Gastrocnemius medialis (tissue), 4 donors: ENCODE measurements at regions not wholly inside any gene's neighbourhood (a gene's known extent, or its start where the extent isn't known, plus 50 kb on each side); places are given as distances from the start of the nearest gene placed in this dataset.

Experiments used
- ATAC-seq, 2 donors: fragments of 150-250 bp; one replicate each; pipeline ENCODE4 v1.9.1; 2016
- DNase-seq, 2 donors: peaks; one replicate each; pipeline ENCODE4 v3.0.0-alpha.2; 2019
- H3K27ac ChIP-seq, 4 donors: fragments of 200-600 bp; sonication (generic); 1 replicate in 1 of 4; 2 replicates in 3 of 4; pipeline ENCODE4 v1.5.1; 2016 to 2018; ENCODE audit warnings: mild to moderate bottlenecking in 2 of 4, moderate library complexity in 1 of 4
- H3K27me3 ChIP-seq, 3 donors: fragments of 200-600 bp; sonication (generic) in 2 of 3; 1 replicate in 1 of 3; 2 replicates in 2 of 3; pipeline versions ENCODE4 v1.5.1 to v1.6.0; 2016 to 2019; ENCODE audit warnings: mild to moderate bottlenecking in 1 of 3, moderate library complexity in 1 of 3
- H3K36me3 ChIP-seq, 2 donors: fragments of 200-600 bp; sonication (generic) in 1 of 2; one replicate each; pipeline ENCODE4 v1.5.1; 2017 to 2018
- H3K4me1 ChIP-seq, 2 donors: fragments of 200-600 bp; sonication (generic) in 1 of 2; one replicate each; pipeline ENCODE4 v1.5.1; 2016 to 2017; ENCODE audit warnings: mild to moderate bottlenecking in 2 of 2
- H3K4me3 ChIP-seq, 4 donors: fragments of 200-600 bp; sonication (generic) in 3 of 4; 1 replicate in 1 of 4; 2 replicates in 3 of 4; pipeline ENCODE4 v1.5.1; 2016 to 2019; ENCODE audit warnings: mild to moderate bottlenecking in 2 of 4
- H3K9me3 ChIP-seq, 3 donors: fragments of 200-600 bp; sonication (generic) in 2 of 3; 1 replicate in 1 of 3; 2 replicates in 2 of 3; pipeline ENCODE4 v1.5.1; 2016 to 2019
- CTCF ChIP-seq, 5 experiments: fragments of 450-650 bp in 3 of 5; fragments of 200-600 bp in 2 of 5; sonication (generic) in 2 of 5; IDR thresholded peaks in 4 of 5; conservative IDR thresholded peaks in 1 of 5; 1 replicate in 4 of 5; 2 replicates in 1 of 5; pipeline ENCODE4 v1.5.1; 2016 to 2019; ENCODE audit warnings: antibody characterized with exemption in 5 of 5, mild to moderate bottlenecking in 3 of 5, moderate library complexity in 3 of 5
- POLR2A ChIP-seq, 2 donors: fragments of 450-650 bp; IDR thresholded peaks; one replicate each; pipeline ENCODE4 v1.6.1; 2017; ENCODE audit warnings: antibody characterized with exemption in 2 of 2, mild to moderate bottlenecking in 2 of 2, moderate library complexity in 2 of 2
- in situ Hi-C, 4 donors: fragments of 200-750 bp; cut with MboI; loops; one replicate each; pipeline versions ENCODE4 v1.15.0 to v1.8.0; 2017; ENCODE audit warnings: low sequenced_read_pairs in 4 of 4
- intact Hi-C: fragments of 100-400 bp; cut with DNase I; formaldehyde crosslinking; loops from one replicate; pipeline ENCODE4 v1.15.1; 2023; ENCODE audit warnings: low total_unique reads

GRCh38 chrY:14235070-14235469, 179.0 kb downstream of the VCY1B start:
- ATAC-seq (no peak), DNase-seq (no peak)
- H3K4me3 ChIP-seq: no peak overlapping the region

GRCh38 chrY:14238277-14238676, 182.2 kb downstream of the VCY1B start:
- no peak overlapping the region for H3K27ac ChIP-seq
- ATAC-seq (no peak), DNase-seq (no peak)
- no peaks in the 10 kb centered on the region for H3K4me1 ChIP-seq
- in situ Hi-C loops: no loop called here
- H3K27me3 ChIP-seq: no peaks in the 10 kb centered on the region
- H3K9me3 ChIP-seq: no peaks in the 10 kb centered on the region
- no peak overlapping the region for H3K4me3 ChIP-seq
- intact Hi-C loops: no loop called here
- TF ChIP-seq CTCF (IDR thresholded peaks at IDR 0.05 in 4 of 5, conservative IDR thresholded peaks at IDR 0.05 in 1 of 5) (no peak), POLR2A (IDR thresholded peaks at IDR 0.05) (no peak)
- no peaks in the 10 kb centered on the region for H3K36me3 ChIP-seq

More at GRCh38 chrY:14235070-14235469, 179.0 kb downstream of the VCY1B start:
- Histone ChIP-seq H3K4me1 (no peaks in the 10 kb centered on the region), H3K9me3 (no peaks in the 10 kb centered on the region), H3K27ac (no peak overlapping the region), H3K27me3 (no peaks in the 10 kb centered on the region), H3K36me3 (no peaks in the 10 kb centered on the region)
- intact Hi-C loops: no loop called here
- in situ Hi-C loops: no loop called here
- TF ChIP-seq POLR2A (IDR thresholded peaks at IDR 0.05): no peak
- no peak for TF ChIP-seq CTCF (IDR thresholded peaks at IDR 0.05 in 4 of 5, conservative IDR thresholded peaks at IDR 0.05 in 1 of 5)

GRCh38 chrY:14246948-14247347, 190.9 kb downstream of the VCY1B start:
- no peaks in the 10 kb centered on the region for H3K9me3 ChIP-seq
- DNase-seq: no peak
- no peak overlapping the region for H3K27ac ChIP-seq
- no peaks in the 10 kb centered on the region for H3K27me3 ChIP-seq
- intact Hi-C loops (no loop called here), in situ Hi-C loops (no loop called here)
- ATAC-seq: no peak
- H3K36me3 ChIP-seq: no peaks in the 10 kb centered on the region
- no peaks in the 10 kb centered on the region for H3K4me1 ChIP-seq
- no peak overlapping the region for H3K4me3 ChIP-seq
- TF ChIP-seq POLR2A (IDR thresholded peaks at IDR 0.05) (no peak), CTCF (IDR thresholded peaks at IDR 0.05 in 4 of 5, conservative IDR thresholded peaks at IDR 0.05 in 1 of 5) (no peak)

GRCh38 chrY:14248878-14249576, 193.0 kb downstream of the VCY1B start:
- in situ Hi-C loops (no loop called here), intact Hi-C loops (no loop called here)

More at GRCh38 chrY:14248878-14249576, 193.0 kb downstream of the VCY1B start:
- Histone ChIP-seq H3K36me3 (no peaks in the 10 kb centered on the region), H3K9me3 (no peaks in the 10 kb centered on the region), H3K27me3 (no peaks in the 10 kb centered on the region), H3K4me1 (no peaks in the 10 kb centered on the region), H3K4me3 (no peak overlapping the region), H3K27ac (no peak overlapping the region)
- DNase-seq (no peak), ATAC-seq (no peak)
- no peak for TF ChIP-seq POLR2A (IDR thresholded peaks at IDR 0.05)
- TF ChIP-seq CTCF (IDR thresholded peaks at IDR 0.05 in 4 of 5, conservative IDR thresholded peaks at IDR 0.05 in 1 of 5): no peak
